ENCODE measurements at regions not wholly inside any gene's neighbourhood (a gene's known extent, or its start where the extent isn't known, plus 50 kb on each side); places are given as distances from the start of the nearest gene placed in this dataset.

DNA sequence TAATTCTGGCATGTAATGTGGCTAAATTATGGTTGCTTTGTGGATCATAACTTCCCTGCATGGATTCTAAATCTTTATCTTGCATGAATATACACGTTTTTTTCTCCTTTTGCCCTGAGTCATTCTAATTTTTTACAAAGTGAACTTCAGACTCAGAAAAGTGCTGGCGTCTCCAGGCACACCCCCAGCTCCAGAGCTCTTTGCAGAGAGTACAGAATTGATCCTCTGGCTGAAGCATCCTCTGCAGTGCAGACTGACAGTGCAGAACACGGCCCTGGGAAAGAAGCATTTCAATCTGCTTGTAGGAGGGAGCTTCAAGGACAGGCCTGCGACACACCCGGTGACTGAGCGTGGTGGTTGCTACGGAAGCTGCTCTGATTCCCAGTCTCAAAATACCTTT, 228.1 kb downstream of the FGF9 start:
- no peak for TF ChIP-seq CTCF (IDR thresholded peaks at IDR 0.05)
- TF ChIP-seq POLR2A (IDR thresholded peaks at IDR 0.05), result no peak

All from lower leg skin (tissue), 3 donors.